WTC11 (cell line): ENCODE measurements at regions not wholly inside any gene's neighbourhood (a gene's known extent, or its start where the extent isn't known, plus 50 kb on each side); places are given as distances from the start of the nearest gene placed in this dataset.

Experiments used
- ATAC-seq: fragments of 200-7000 bp; cut with Tn5 transposase; 2 replicates; pipeline ENCODE4 v1.10.0; 2021; ENCODE audit warnings: mild to moderate bottlenecking, moderate library complexity
- CTCF ChIA-PET: fragments of 300-600 bp; sonication (Branson Sonifier 250); formaldehyde crosslinking; loops from one replicate; lab custom pipeline; 2021; ENCODE audit warnings: antibody characterized with exemption; lab: Charles Lee
- POLR2A ChIA-PET: fragments of 350-600 bp; sonication (Branson Sonifier 250); formaldehyde crosslinking; loops from one replicate; lab custom pipeline; 2021; ENCODE audit warnings: antibody characterized with exemption; lab: Charles Lee
- DNase-seq: peaks from one replicate; pipeline ENCODE4 v3.0.0; 2021; ENCODE audit warnings: low spot score
- H3K27ac Mint-ChIP-seq: 2 replicates; pipeline ENCODE4 v1.8.0; 2021; ENCODE audit warnings: mixed read lengths
- H3K27me3 Mint-ChIP-seq: 2 replicates; pipeline ENCODE4 v1.8.0; 2021; ENCODE audit warnings: low read depth, mild to moderate bottlenecking, moderate library complexity, mixed read lengths
- H3K36me3 Mint-ChIP-seq: 2 replicates; pipeline ENCODE4 v1.8.0; 2021; ENCODE audit warnings: mixed read lengths
- H3K4me1 Mint-ChIP-seq: 2 replicates; pipeline ENCODE4 v1.8.0; 2022; ENCODE audit warnings: mixed read lengths
- H3K4me3 Mint-ChIP-seq: 2 replicates; pipeline ENCODE4 v1.8.0; 2021; ENCODE audit warnings: mild to moderate bottlenecking, moderate library complexity, mixed read lengths
- H3K9me3 Mint-ChIP-seq: 2 replicates; pipeline ENCODE4 v1.8.0; 2021; ENCODE audit warnings: mixed read lengths
- ATF1 ChIP-seq: sonication (generic); formaldehyde crosslinking; IDR thresholded peaks from 2 replicates; pipeline ENCODE4 v1.8.1; 2023; ENCODE audit warnings: mild to moderate bottlenecking, moderate library complexity, missing genetic modification reagents
- E2F5 ChIP-seq: sonication (generic); formaldehyde crosslinking; IDR thresholded peaks from 2 replicates; pipeline ENCODE4 v1.8.1; 2022; ENCODE audit warnings: mild to moderate bottlenecking, moderate library complexity, missing genetic modification reagents
- FOXK1 ChIP-seq: sonication (generic); formaldehyde crosslinking; IDR thresholded peaks from 2 replicates; pipeline ENCODE4 v1.8.0; 2022; ENCODE audit warnings: mild to moderate bottlenecking, moderate library complexity, missing genetic modification reagents
- FOXP4 ChIP-seq: sonication (generic); formaldehyde crosslinking; IDR thresholded peaks from 2 replicates; pipeline ENCODE4 v1.8.0; 2022; ENCODE audit warnings: mild to moderate bottlenecking, missing genetic modification reagents
- GRHL2 ChIP-seq: fragments of 250-450 bp; sonication (Bioruptor Pico); IDR thresholded peaks from 2 replicates; pipeline ENCODE4 v1.8.0; 2022; ENCODE audit warnings: mild to moderate bottlenecking, moderate library complexity; ENCODE audit not compliant: insufficient replicate concordance, severe bottlenecking
- GTF2I ChIP-seq: fragments of 250-450 bp; sonication (Bioruptor Pico); conservative IDR thresholded peaks from 2 replicates; pipeline ENCODE4 v1.4.0; 2021; ENCODE audit warnings: mild to moderate bottlenecking
- IRF2 ChIP-seq: sonication (generic); formaldehyde crosslinking; IDR thresholded peaks from 2 replicates; pipeline ENCODE4 v1.8.0; 2022; ENCODE audit warnings: low read depth, missing genetic modification reagents, borderline replicate concordance
- MLX ChIP-seq: sonication (generic); formaldehyde crosslinking; IDR thresholded peaks from 2 replicates; pipeline ENCODE4 v1.8.1; 2023; ENCODE audit warnings: mild to moderate bottlenecking, missing genetic modification reagents, moderate library complexity
- NR1H2 ChIP-seq: sonication (generic); formaldehyde crosslinking; IDR thresholded peaks from 2 replicates; pipeline ENCODE4 v1.9.0; 2021; ENCODE audit warnings: mild to moderate bottlenecking, moderate library complexity, missing genetic modification reagents
- OVOL2 ChIP-seq: fragments of 250-450 bp; sonication (Bioruptor Pico); IDR thresholded peaks from 2 replicates; pipeline ENCODE4 v1.9.0; 2021; ENCODE audit warnings: mild to moderate bottlenecking, borderline replicate concordance
- RELA ChIP-seq: sonication (generic); formaldehyde crosslinking; IDR thresholded peaks from 2 replicates; pipeline ENCODE4 v1.8.1; 2022; ENCODE audit warnings: missing genetic modification reagents, mild to moderate bottlenecking, borderline replicate concordance
- SMAD4 ChIP-seq: sonication (generic); formaldehyde crosslinking; IDR thresholded peaks from 2 replicates; pipeline ENCODE4 v1.8.0; 2022; ENCODE audit warnings: mild to moderate bottlenecking, missing genetic modification reagents
- TP53 ChIP-seq: sonication (generic); formaldehyde crosslinking; IDR thresholded peaks from 2 replicates; pipeline ENCODE4 v1.8.1; 2023; ENCODE audit warnings: mild to moderate bottlenecking, missing genetic modification reagents
- ZBTB21 ChIP-seq: sonication (generic); formaldehyde crosslinking; IDR thresholded peaks from 2 replicates; pipeline ENCODE4 v1.8.1; 2023; ENCODE audit warnings: mild to moderate bottlenecking, missing genetic modification reagents, borderline replicate concordance
- ZBTB43 ChIP-seq: sonication (generic); formaldehyde crosslinking; IDR thresholded peaks from 2 replicates; pipeline ENCODE4 v1.8.1; 2023; ENCODE audit warnings: mild to moderate bottlenecking, missing genetic modification reagents
- ZMAT4 ChIP-seq: fragments of 250-450 bp; sonication (Bioruptor Pico); IDR thresholded peaks from 2 replicates; pipeline ENCODE4 v1.9.0; 2021; ENCODE audit warnings: mild to moderate bottlenecking
- ZNF121 ChIP-seq: sonication (generic); formaldehyde crosslinking; IDR thresholded peaks from 2 replicates; pipeline ENCODE4 v1.8.0; 2023; ENCODE audit warnings: missing genetic modification reagents
- ZNF219 ChIP-seq: sonication (generic); formaldehyde crosslinking; IDR thresholded peaks from 2 replicates; pipeline ENCODE4 v1.8.0; 2023; ENCODE audit warnings: missing genetic modification reagents, mild to moderate bottlenecking, borderline replicate concordance
- ZNF396 ChIP-seq: fragments of 250-450 bp; sonication (Bioruptor Pico); IDR thresholded peaks from 2 replicates; pipeline ENCODE4 v1.8.0; 2021; ENCODE audit warnings: mild to moderate bottlenecking, moderate library complexity, borderline replicate concordance
- ZNF512 ChIP-seq: sonication (generic); formaldehyde crosslinking; IDR thresholded peaks from 2 replicates; pipeline ENCODE4 v1.8.1; 2022; ENCODE audit warnings: missing genetic modification reagents, borderline replicate concordance
- ZSCAN18 ChIP-seq: fragments of 250-450 bp; sonication (Bioruptor Pico); IDR thresholded peaks from 2 replicates; pipeline ENCODE4 v2.1.2; 2022; ENCODE audit warnings: mild to moderate bottlenecking, moderate library complexity

GRCh38 chr6:51489133-51489532 is 598.3 kb downstream of the PKHD1 start:
- Mint-ChIP-seq H3K36me3 (peaks cover 28% of the 10 kb centered on the region), H3K27me3 (peaks cover 3% of the 10 kb centered on the region), H3K9me3 (peaks cover 29% of the 10 kb centered on the region), H3K27ac (no peak overlapping the region), H3K4me3 (no peak overlapping the region), H3K4me1 (peaks cover 17% of the 10 kb centered on the region)
- ATAC-seq, result no peak
- DNase-seq, result no peak
- TF ChIP-seq OVOL2 (CRISPR knock-in tag), result no peak
- no peak for TF ChIP-seq ZNF396 (CRISPR knock-in tag)
- TF ChIP-seq TP53 (CRISPR knock-in tag), result no peak
- TF ChIP-seq ZSCAN18 (CRISPR knock-in tag), result no peak
- TF ChIP-seq FOXP4 (CRISPR knock-in tag), result no peak
- no peak for TF ChIP-seq ATF1 (CRISPR knock-in tag)
- TF ChIP-seq RELA (CRISPR knock-in tag), result no peak
- no peak for TF ChIP-seq MLX (CRISPR knock-in tag)
- TF ChIP-seq ZBTB43 (CRISPR knock-in tag), result no peak
- TF ChIP-seq ZMAT4 (CRISPR knock-in tag), result no peak
- CTCF ChIA-PET, result no interaction called here
- POLR2A ChIA-PET, result no interaction called here

GRCh38 chr6:51490101-51490500 is 597.3 kb downstream of the PKHD1 start:
- CTCF ChIA-PET, result interaction anchor here (0.6 kb wide), 1 partner anchor 264 kb away, joined by 3 read pairs; no protein-coding TSS in a partner anchor
- no peak for TF ChIP-seq IRF2 (CRISPR knock-in tag)
- TF ChIP-seq GRHL2 (CRISPR knock-in tag), result no peak
- no peak for TF ChIP-seq ZNF512 (CRISPR knock-in tag)
- no peak for TF ChIP-seq GTF2I (CRISPR knock-in tag)
- TF ChIP-seq TP53 (CRISPR knock-in tag), result no peak
- TF ChIP-seq FOXK1 (CRISPR knock-in tag), result no peak
- TF ChIP-seq SMAD4 (CRISPR knock-in tag), result no peak
- TF ChIP-seq E2F5, result no peak
- TF ChIP-seq ZNF121 (CRISPR knock-in tag), result no peak
- TF ChIP-seq ZNF219 (CRISPR knock-in tag), result no peak
- TF ChIP-seq NR1H2 (CRISPR knock-in tag), result no peak
- TF ChIP-seq ZBTB21 (CRISPR knock-in tag), result no peak
- Mint-ChIP-seq H3K27ac (no peak overlapping the region), H3K4me3 (no peak overlapping the region), H3K4me1 (peaks cover 26% of the 10 kb centered on the region), H3K27me3 (peaks cover 3% of the 10 kb centered on the region; the same call in 1 of the 2 replicates), H3K9me3 (peaks cover 21% of the 10 kb centered on the region), H3K36me3 (peaks cover 21% of the 10 kb centered on the region)
- POLR2A ChIA-PET, result no interaction called here
- ATAC-seq (no peak), DNase-seq (no peak)
